ENCODE measurements at regions not wholly inside any gene's neighbourhood (a gene's known extent, or its start where the extent isn't known, plus 50 kb on each side); places are given as distances from the start of the nearest gene placed in this dataset.

- Histone ChIP-seq H3K9me3 (replicated peaks; ENCODE audit: control insufficient read depth, insufficient read depth, low read length) (no peaks in the 10 kb centered on the region), H3K4me3 (no peak overlapping the region), H3K9ac (ENCODE audit: control insufficient read depth, insufficient read depth, low read length) (no peak overlapping the region), H4K20me1 (ENCODE audit: control insufficient read depth, insufficient read depth) (no peaks in the 10 kb centered on the region), H3K36me3 (ENCODE audit: control insufficient read depth in 2 of 2, insufficient read depth in 2 of 2, low read length in 1 of 2) (no peaks in the 10 kb centered on the region), H3K79me2 (ENCODE audit: control insufficient read depth, insufficient read depth, low read length) (no peaks in the 10 kb centered on the region), H2AFZ (ENCODE audit: control insufficient read depth, low read depth, low read length) (no peak overlapping the region), H3K27me3 (replicated peaks in 1 of 2; ENCODE audit: control insufficient read depth in 2 of 2, insufficient read depth in 2 of 2, low read length in 1 of 2) (no peaks in the 10 kb centered on the region), H3K27ac (ENCODE audit: control insufficient read depth, insufficient read depth) (no peak overlapping the region), H3K4me1 (ENCODE audit: control insufficient read depth, insufficient read depth, low read length) (no peaks in the 10 kb centered on the region), H3K4me2 (ENCODE audit: control insufficient read depth, insufficient read depth) (no peak overlapping the region)
- ChIA-PET POLR2A (no interaction called here), RAD21 (ENCODE audit: unreplicated experiment) (no interaction called here), SMC1A (ENCODE audit: uncharacterized antibody, unreplicated experiment) (interaction anchor here (1.2 to 2.1 kb wide), 2 partner anchors 8 to 10 kb away, joined by 4 to 5 read pairs; no protein-coding TSS in a partner anchor), CTCF (interaction anchor here (1.3 kb wide), 1 partner anchor 8 kb away, joined by 3 read pairs; no protein-coding TSS in a partner anchor)
- FAIRE-seq (no peak), DNase-seq (ENCODE audit: low read depth, low spot score) (no peak), ATAC-seq (no peak)
- no peak for TF ChIP-seq FOS (IDR thresholded peaks at IDR 0.05; ENCODE audit: borderline replicate concordance, extremely low read depth, insufficient read length)
- no peak for TF ChIP-seq CEBPZ (IDR thresholded peaks at IDR 0.05; ENCODE audit: low read depth, low read length)
- no peak for TF ChIP-seq STAT1 (conservative IDR thresholded peaks at IDR 0.05)
- TF ChIP-seq, protein P1, sequence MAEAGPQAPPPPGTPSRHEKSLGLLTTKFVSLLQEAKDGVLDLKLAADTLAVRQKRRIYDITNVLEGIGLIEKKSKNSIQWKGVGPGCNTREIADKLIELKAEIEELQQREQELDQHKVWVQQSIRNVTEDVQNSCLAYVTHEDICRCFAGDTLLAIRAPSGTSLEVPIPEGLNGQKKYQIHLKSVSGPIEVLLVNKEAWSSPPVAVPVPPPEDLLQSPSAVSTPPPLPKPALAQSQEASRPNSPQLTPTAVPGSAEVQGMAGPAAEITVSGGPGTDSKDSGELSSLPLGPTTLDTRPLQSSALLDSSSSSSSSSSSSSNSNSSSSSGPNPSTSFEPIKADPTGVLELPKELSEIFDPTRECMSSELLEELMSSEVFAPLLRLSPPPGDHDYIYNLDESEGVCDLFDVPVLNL (IDR thresholded peaks at IDR 0.05; ENCODE audit: low read depth, low read length), result no peak
- no peak for TF ChIP-seq GABPA (IDR thresholded peaks at IDR 0.05; ENCODE audit: low read depth)
- no peak for TF ChIP-seq JUNB (IDR thresholded peaks at IDR 0.05)
- TF ChIP-seq ZNF622 (IDR thresholded peaks at IDR 0.05), result no peak
- TF ChIP-seq ZNF687 (IDR thresholded peaks at IDR 0.05), result no peak
- no TSS peak for BruUV-seq (replicated peaks)
- intact Hi-C loops (cut with micrococcal nuclease; ENCODE audit: unreplicated experiment), result no loop called here
- in situ Hi-C loops (cut with MboI), result no loop called here
Measured at GRCh38 chr18:56386856-56387255, 251.5 kb downstream of the TXNL1 start.
